GM13976 (cell line): ENCODE measurements at regions not wholly inside any gene's neighbourhood (a gene's known extent, or its start where the extent isn't known, plus 50 kb on each side); places are given as distances from the start of the nearest gene placed in this dataset.

Experiments
- DNase-seq: peaks from one replicate; pipeline ENCODE4 v3.0.0; 2012; ENCODE audit warnings: low spot score
- CTCF ChIP-seq: IDR thresholded peaks from 2 replicates; pipeline ENCODE4 v1.5.1; 2012; ENCODE audit warnings: borderline replicate concordance, mild to moderate bottlenecking; ENCODE audit not compliant: insufficient read depth; ENCODE audit errors: extremely low read depth, missing control alignments, control extremely low read depth
- in situ Hi-C: fragments of 300-500 bp; cut with MboI; formaldehyde crosslinking; loops from one replicate; pipeline ENCODE4 v1.12.0; 2022; ENCODE audit warnings: low sequenced_read_pairs, mixed read lengths, inconsistent platforms; ENCODE audit not compliant: unreplicated experiment

GRCh38 chr18:26778054-26778393 lies 87.5 kb downstream of the AQP4 start:
- in situ Hi-C loops, result no loop called here
- no peak for DNase-seq
- TF ChIP-seq CTCF, result no peak

GRCh38 chr18:26777351-26778053 lies 88.0 kb downstream of the AQP4 start:
- in situ Hi-C loops, result no loop called here
- TF ChIP-seq CTCF, result no peak
- no peak for DNase-seq

- TF ChIP-seq CTCF, result no peak
- in situ Hi-C loops, result loop anchor here (25.0 kb wide), 1 partner anchor 360 kb away; no protein-coding TSS in a partner anchor
Measured at GRCh38 chr18:26772691-26773090, 92.8 kb downstream of the AQP4 start.

GRCh38 chr18:26771524-26771923 lies 94.0 kb downstream of the AQP4 start:
- no peak for TF ChIP-seq CTCF
- in situ Hi-C loops, result loop anchor here (25.0 kb wide), 1 partner anchor 359 kb away; no protein-coding TSS in a partner anchor
- no peak for DNase-seq

More at GRCh38 chr18:26772691-26773090, 92.8 kb downstream of the AQP4 start:
- no peak for DNase-seq

- in situ Hi-C loops, result loop anchor here (25.0 kb wide), 1 partner anchor 356 kb away; no protein-coding TSS in a partner anchor
- DNase-seq, result no peak
- TF ChIP-seq CTCF, result no peak
Measured at GRCh38 chr18:26768385-26768784, 97.1 kb downstream of the AQP4 start.

GRCh38 chr18:26765498-26765897 lies 100.0 kb downstream of the AQP4 start:
- no peak for TF ChIP-seq CTCF
- no peak for DNase-seq
- in situ Hi-C loops, result loop anchor here (25.0 kb wide), 1 partner anchor 353 kb away; no protein-coding TSS in a partner anchor
